ENCODE measurements at regions not wholly inside any gene's neighbourhood (a gene's known extent, or its start where the extent isn't known, plus 50 kb on each side); places are given as distances from the start of the nearest gene placed in this dataset.
"Not testable (repeated sequence)": the region's sequence is repeated elsewhere in the genome, so short reads cannot be mapped to it uniquely, and the experiment has no call there.

- DNase-seq (ENCODE audit: extremely low read depth, low read depth): no peak
Measured at GRCh38 chr5:33059081-33059480, 348.0 kb downstream of the NPR3 start.

GRCh38 chr5:33065131-33065530 is 354.0 kb downstream of the NPR3 start:
- no peak for DNase-seq (ENCODE audit: extremely low read depth, low read depth)

- no peak for DNase-seq (ENCODE audit: extremely low read depth, low read depth)
Measured at GRCh38 chr5:33067291-33067690, 356.2 kb downstream of the NPR3 start.

GRCh38 chr5:33068786-33069185 is 357.7 kb downstream of the NPR3 start:
- no peak for DNase-seq (ENCODE audit: extremely low read depth, low read depth)

GRCh38 chr5:33072296-33072695 is 361.2 kb downstream of the NPR3 start:
- no peak for DNase-seq (ENCODE audit: extremely low read depth, low read depth)

GRCh38 chr5:33072726-33073125 is 361.6 kb downstream of the NPR3 start:
- DNase-seq (ENCODE audit: extremely low read depth, low read depth): no peak

GRCh38 chr5:33073881-33074327 is 362.8 kb downstream of the NPR3 start:
- DNase-seq (ENCODE audit: extremely low read depth, low read depth): no peak

- DNase-seq (ENCODE audit: extremely low read depth, low read depth): no peak
Measured at GRCh38 chr5:33074548-33074947, 363.4 kb downstream of the NPR3 start.

GRCh38 chr5:33075731-33076130 is 364.6 kb downstream of the NPR3 start:
- no peak for DNase-seq (ENCODE audit: extremely low read depth, low read depth)

GRCh38 chr5:33079548-33079947 is 361.2 kb upstream of the TARS1 start:
- DNase-seq (ENCODE audit: extremely low read depth, low read depth): no peak

GRCh38 chr5:33080287-33080686 is 360.5 kb upstream of the TARS1 start:
- no peak for DNase-seq (ENCODE audit: extremely low read depth, low read depth)

GRCh38 chr5:33088176-33088575 is 352.6 kb upstream of the TARS1 start:
- DNase-seq (ENCODE audit: extremely low read depth, low read depth): no peak

GRCh38 chr5:33091571-33092363 is 349.0 kb upstream of the TARS1 start:
- no peak for DNase-seq (ENCODE audit: extremely low read depth, low read depth)

GRCh38 chr5:33092719-33093118 is 348.0 kb upstream of the TARS1 start:
- no peak for DNase-seq (ENCODE audit: extremely low read depth, low read depth)

- no peak for DNase-seq (ENCODE audit: extremely low read depth, low read depth)
Measured at GRCh38 chr5:33102551-33102950, 338.2 kb upstream of the TARS1 start.

GRCh38 chr5:33105521-33105941 is 335.2 kb upstream of the TARS1 start:
- no peak for DNase-seq (ENCODE audit: extremely low read depth, low read depth)

GRCh38 chr5:33110496-33110895 is 330.3 kb upstream of the TARS1 start:
- not testable (repeated sequence) for DNase-seq (ENCODE audit: extremely low read depth, low read depth)

- DNase-seq (ENCODE audit: extremely low read depth, low read depth): no peak
Measured at GRCh38 chr5:33114361-33114760, 326.4 kb upstream of the TARS1 start.

- no peak for DNase-seq (ENCODE audit: extremely low read depth, low read depth)
Measured at GRCh38 chr5:33115467-33115866, 325.3 kb upstream of the TARS1 start.

- DNase-seq (ENCODE audit: extremely low read depth, low read depth): no peak
Measured at GRCh38 chr5:33118761-33119415, 321.9 kb upstream of the TARS1 start.

- no peak for DNase-seq (ENCODE audit: extremely low read depth, low read depth)
Measured at GRCh38 chr5:33120671-33121070, 320.1 kb upstream of the TARS1 start.

- DNase-seq (ENCODE audit: extremely low read depth, low read depth): no peak
Measured at GRCh38 chr5:33129309-33129708, 311.5 kb upstream of the TARS1 start.
